ENCODE measurements at regions not wholly inside any gene's neighbourhood (a gene's known extent, or its start where the extent isn't known, plus 50 kb on each side); places are given as distances from the start of the nearest gene placed in this dataset.

DNA sequence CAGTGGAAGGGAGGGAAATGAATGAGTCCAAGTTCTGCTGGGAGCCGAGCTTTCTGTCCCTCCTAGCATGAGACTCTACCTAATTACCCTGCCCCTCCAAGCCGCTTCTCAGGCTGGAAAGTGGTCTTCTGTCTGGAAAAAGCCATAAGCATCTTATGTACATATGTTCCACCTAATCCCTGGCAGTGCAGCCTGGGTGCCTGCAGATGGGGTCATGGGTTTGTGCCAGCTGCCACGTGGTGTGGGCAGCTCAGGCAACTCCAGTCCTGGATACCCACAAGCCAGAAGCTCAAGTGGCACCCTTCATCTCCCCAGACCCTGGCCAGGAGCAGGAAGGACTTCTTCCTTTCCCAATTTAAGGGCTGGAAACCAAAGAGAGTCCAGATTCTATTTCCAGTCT lies 253.1 kb downstream of the LY86 start:
- peaks cover 10% of the 10 kb centered on the region for H3K4me1 Mint-ChIP-seq
- TF ChIP-seq ZNF331 (CRISPR knock-in tag; IDR thresholded peaks at IDR 0.05; ENCODE audit: low read depth) (no peak), STAT1 (IDR thresholded peaks at IDR 0.05; ENCODE audit: unreplicated experiment) (no peak), JUNB (IDR thresholded peaks at IDR 0.05; ENCODE audit: unreplicated experiment) (no peak), POLR2AphosphoS5 (IDR thresholded peaks at IDR 0.05; ENCODE audit: low read depth) (no peak), NANOG (IDR thresholded peaks at IDR 0.05; ENCODE audit: borderline replicate concordance) (no peak), EZH2 (IDR thresholded peaks at IDR 0.05; ENCODE audit: low read depth, unreplicated experiment) (no peak), EZH2phosphoT487 (IDR thresholded peaks at IDR 0.05; ENCODE audit: unreplicated experiment) (no peak), ZNF114 (CRISPR knock-in tag; IDR thresholded peaks at IDR 0.05) (no peak), CREB1 (CRISPR knock-in tag; IDR thresholded peaks at IDR 0.05; ENCODE audit: low read depth) (no peak)
- TF ChIP-seq, protein P1, sequence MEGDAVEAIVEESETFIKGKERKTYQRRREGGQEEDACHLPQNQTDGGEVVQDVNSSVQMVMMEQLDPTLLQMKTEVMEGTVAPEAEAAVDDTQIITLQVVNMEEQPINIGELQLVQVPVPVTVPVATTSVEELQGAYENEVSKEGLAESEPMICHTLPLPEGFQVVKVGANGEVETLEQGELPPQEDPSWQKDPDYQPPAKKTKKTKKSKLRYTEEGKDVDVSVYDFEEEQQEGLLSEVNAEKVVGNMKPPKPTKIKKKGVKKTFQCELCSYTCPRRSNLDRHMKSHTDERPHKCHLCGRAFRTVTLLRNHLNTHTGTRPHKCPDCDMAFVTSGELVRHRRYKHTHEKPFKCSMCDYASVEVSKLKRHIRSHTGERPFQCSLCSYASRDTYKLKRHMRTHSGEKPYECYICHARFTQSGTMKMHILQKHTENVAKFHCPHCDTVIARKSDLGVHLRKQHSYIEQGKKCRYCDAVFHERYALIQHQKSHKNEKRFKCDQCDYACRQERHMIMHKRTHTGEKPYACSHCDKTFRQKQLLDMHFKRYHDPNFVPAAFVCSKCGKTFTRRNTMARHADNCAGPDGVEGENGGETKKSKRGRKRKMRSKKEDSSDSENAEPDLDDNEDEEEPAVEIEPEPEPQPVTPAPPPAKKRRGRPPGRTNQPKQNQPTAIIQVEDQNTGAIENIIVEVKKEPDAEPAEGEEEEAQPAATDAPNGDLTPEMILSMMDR (conservative IDR thresholded peaks at IDR 0.05; ENCODE audit: low read depth in 2 of 2) = no peak
- TF ChIP-seq, protein P2, sequence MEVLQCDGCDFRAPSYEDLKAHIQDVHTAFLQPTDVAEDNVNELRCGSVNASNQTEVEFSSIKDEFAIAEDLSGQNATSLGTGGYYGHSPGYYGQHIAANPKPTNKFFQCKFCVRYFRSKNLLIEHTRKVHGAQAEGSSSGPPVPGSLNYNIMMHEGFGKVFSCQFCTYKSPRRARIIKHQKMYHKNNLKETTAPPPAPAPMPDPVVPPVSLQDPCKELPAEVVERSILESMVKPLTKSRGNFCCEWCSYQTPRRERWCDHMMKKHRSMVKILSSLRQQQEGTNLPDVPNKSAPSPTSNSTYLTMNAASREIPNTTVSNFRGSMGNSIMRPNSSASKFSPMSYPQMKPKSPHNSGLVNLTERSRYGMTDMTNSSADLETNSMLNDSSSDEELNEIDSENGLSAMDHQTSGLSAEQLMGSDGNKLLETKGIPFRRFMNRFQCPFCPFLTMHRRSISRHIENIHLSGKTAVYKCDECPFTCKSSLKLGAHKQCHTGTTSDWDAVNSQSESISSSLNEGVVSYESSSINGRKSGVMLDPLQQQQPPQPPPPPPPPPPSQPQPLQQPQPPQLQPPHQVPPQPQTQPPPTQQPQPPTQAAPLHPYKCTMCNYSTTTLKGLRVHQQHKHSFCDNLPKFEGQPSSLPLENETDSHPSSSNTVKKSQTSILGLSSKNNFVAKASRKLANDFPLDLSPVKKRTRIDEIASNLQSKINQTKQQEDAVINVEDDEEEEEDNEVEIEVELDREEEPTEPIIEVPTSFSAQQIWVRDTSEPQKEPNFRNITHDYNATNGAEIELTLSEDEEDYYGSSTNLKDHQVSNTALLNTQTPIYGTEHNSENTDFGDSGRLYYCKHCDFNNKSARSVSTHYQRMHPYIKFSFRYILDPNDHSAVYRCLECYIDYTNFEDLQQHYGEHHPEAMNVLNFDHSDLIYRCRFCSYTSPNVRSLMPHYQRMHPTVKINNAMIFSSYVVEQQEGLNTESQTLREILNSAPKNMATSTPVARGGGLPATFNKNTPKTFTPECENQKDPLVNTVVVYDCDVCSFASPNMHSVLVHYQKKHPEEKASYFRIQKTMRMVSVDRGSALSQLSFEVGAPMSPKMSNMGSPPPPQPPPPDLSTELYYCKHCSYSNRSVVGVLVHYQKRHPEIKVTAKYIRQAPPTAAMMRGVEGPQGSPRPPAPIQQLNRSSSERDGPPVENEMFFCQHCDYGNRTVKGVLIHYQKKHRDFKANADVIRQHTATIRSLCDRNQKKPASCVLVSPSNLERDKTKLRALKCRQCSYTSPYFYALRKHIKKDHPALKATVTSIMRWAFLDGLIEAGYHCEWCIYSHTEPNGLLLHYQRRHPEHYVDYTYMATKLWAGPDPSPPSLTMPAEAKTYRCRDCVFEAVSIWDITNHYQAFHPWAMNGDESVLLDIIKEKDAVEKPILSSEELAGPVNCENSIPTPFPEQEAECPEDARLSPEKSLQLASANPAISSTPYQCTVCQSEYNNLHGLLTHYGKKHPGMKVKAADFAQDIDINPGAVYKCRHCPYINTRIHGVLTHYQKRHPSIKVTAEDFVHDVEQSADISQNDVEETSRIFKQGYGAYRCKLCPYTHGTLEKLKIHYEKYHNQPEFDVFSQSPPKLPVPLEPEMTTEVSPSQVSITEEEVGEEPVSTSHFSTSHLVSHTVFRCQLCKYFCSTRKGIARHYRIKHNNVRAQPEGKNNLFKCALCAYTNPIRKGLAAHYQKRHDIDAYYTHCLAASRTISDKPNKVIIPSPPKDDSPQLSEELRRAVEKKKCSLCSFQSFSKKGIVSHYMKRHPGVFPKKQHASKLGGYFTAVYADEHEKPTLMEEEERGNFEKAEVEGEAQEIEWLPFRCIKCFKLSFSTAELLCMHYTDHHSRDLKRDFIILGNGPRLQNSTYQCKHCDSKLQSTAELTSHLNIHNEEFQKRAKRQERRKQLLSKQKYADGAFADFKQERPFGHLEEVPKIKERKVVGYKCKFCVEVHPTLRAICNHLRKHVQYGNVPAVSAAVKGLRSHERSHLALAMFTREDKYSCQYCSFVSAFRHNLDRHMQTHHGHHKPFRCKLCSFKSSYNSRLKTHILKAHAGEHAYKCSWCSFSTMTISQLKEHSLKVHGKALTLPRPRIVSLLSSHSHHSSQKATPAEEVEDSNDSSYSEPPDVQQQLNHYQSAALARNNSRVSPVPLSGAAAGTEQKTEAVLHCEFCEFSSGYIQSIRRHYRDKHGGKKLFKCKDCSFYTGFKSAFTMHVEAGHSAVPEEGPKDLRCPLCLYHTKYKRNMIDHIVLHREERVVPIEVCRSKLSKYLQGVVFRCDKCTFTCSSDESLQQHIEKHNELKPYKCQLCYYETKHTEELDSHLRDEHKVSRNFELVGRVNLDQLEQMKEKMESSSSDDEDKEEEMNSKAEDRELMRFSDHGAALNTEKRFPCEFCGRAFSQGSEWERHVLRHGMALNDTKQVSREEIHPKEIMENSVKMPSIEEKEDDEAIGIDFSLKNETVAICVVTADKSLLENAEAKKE (CRISPR knock-in tag; IDR thresholded peaks at IDR 0.05) = no peak
- TF ChIP-seq, protein P3, sequence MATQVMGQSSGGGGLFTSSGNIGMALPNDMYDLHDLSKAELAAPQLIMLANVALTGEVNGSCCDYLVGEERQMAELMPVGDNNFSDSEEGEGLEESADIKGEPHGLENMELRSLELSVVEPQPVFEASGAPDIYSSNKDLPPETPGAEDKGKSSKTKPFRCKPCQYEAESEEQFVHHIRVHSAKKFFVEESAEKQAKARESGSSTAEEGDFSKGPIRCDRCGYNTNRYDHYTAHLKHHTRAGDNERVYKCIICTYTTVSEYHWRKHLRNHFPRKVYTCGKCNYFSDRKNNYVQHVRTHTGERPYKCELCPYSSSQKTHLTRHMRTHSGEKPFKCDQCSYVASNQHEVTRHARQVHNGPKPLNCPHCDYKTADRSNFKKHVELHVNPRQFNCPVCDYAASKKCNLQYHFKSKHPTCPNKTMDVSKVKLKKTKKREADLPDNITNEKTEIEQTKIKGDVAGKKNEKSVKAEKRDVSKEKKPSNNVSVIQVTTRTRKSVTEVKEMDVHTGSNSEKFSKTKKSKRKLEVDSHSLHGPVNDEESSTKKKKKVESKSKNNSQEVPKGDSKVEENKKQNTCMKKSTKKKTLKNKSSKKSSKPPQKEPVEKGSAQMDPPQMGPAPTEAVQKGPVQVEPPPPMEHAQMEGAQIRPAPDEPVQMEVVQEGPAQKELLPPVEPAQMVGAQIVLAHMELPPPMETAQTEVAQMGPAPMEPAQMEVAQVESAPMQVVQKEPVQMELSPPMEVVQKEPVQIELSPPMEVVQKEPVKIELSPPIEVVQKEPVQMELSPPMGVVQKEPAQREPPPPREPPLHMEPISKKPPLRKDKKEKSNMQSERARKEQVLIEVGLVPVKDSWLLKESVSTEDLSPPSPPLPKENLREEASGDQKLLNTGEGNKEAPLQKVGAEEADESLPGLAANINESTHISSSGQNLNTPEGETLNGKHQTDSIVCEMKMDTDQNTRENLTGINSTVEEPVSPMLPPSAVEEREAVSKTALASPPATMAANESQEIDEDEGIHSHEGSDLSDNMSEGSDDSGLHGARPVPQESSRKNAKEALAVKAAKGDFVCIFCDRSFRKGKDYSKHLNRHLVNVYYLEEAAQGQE (IDR thresholded peaks at IDR 0.05; ENCODE audit: unreplicated experiment) = no peak
- TF ChIP-seq, protein P4, sequence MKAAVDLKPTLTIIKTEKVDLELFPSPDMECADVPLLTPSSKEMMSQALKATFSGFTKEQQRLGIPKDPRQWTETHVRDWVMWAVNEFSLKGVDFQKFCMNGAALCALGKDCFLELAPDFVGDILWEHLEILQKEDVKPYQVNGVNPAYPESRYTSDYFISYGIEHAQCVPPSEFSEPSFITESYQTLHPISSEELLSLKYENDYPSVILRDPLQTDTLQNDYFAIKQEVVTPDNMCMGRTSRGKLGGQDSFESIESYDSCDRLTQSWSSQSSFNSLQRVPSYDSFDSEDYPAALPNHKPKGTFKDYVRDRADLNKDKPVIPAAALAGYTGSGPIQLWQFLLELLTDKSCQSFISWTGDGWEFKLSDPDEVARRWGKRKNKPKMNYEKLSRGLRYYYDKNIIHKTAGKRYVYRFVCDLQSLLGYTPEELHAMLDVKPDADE (IDR thresholded peaks at IDR 0.05) = no peak
- ATAC-seq (no peak), DNase-seq (ENCODE audit: low spot score) (no peak)
- Histone ChIP-seq H3K36me3 (ENCODE audit: insufficient read depth) (no peaks in the 10 kb centered on the region), H3K4me2 (no peak overlapping the region), H2AFZ (peak overlapping the region; percentile 11; the same call in 1 of the 2 replicates), H3K4me3 (no peak overlapping the region), H3F3A (replicated peaks; ENCODE audit: low read depth) (no peaks in the 10 kb centered on the region), H3K79me2 (replicated peaks; ENCODE audit: insufficient read depth) (no peaks in the 10 kb centered on the region), H4K20me1 (replicated peaks; ENCODE audit: insufficient read depth) (no peaks in the 10 kb centered on the region), H3K27ac (ENCODE audit: low read depth) (no peak overlapping the region), H3K4me1 (ENCODE audit: insufficient read depth) (no peaks in the 10 kb centered on the region), H3K27me3 (ENCODE audit: insufficient read depth) (no peaks in the 10 kb centered on the region), H3K9me2 (ENCODE audit: insufficient read depth) (peaks cover 4% of the 10 kb centered on the region; the same call in 1 of the 2 replicates)
- no peak overlapping the region for H3K27ac Mint-ChIP-seq
- peaks cover 6% of the 10 kb centered on the region; the same call in 2 of the 3 replicates for H3K9me3 Mint-ChIP-seq
- no peaks in the 10 kb centered on the region for H3K36me3 Mint-ChIP-seq (ENCODE audit: low read depth)
- H3K4me3 Mint-ChIP-seq = no peak overlapping the region
- H3K27me3 Mint-ChIP-seq (ENCODE audit: insufficient read depth, low read depth, poor library complexity) = peaks cover 3% of the 10 kb centered on the region
